SK-N-MC (cell line): ENCODE measurements at regions not wholly inside any gene's neighbourhood (a gene's known extent, or its start where the extent isn't known, plus 50 kb on each side); places are given as distances from the start of the nearest gene placed in this dataset.
A peak's percentile ranks its signal among the peaks of the same experiment; 100 is the strongest.

ENCODE experiments used
- DNase-seq: peaks from one replicate; pipeline ENCODE4 v3.0.0-alpha.2; 2011; ENCODE audit warnings: low read depth, low spot score
- H3K27ac ChIP-seq: fragments of 200-600 bp; sonication (generic); 2 replicates; pipeline ENCODE4 v1.5.1; 2016; ENCODE audit warnings: mixed run types
- H3K36me3 ChIP-seq: fragments of 200-600 bp; sonication (generic); 2 replicates; pipeline ENCODE4 v1.6.1; 2017; ENCODE audit warnings: antibody characterized with exemption, low read length, mixed read lengths; ENCODE audit not compliant: insufficient read depth
- H3K4me3 ChIP-seq: fragments of 200-600 bp; sonication (generic); 2 replicates; pipeline ENCODE4 v1.5.1; 2016
- H3K9ac ChIP-seq: fragments of 200-600 bp; sonication (generic); 2 replicates; pipeline ENCODE4 v1.8.0; 2017; ENCODE audit warnings: mixed run types, mixed read lengths; ENCODE audit not compliant: insufficient read length
- H3K9me3 ChIP-seq: fragments of 200-600 bp; sonication (generic); 2 replicates; pipeline ENCODE4 v1.6.1; 2017; ENCODE audit warnings: low read depth, mild to moderate bottlenecking, antibody characterized with exemption, low read length, moderate library complexity, mixed read lengths
- EZH2 ChIP-seq: fragments of 200-600 bp; sonication (generic); IDR thresholded peaks from one replicate; pipeline ENCODE4 v1.6.1; 2017; ENCODE audit warnings: antibody characterized with exemption
- FOXP2 ChIP-seq: optimal IDR thresholded peaks from 2 replicates; pipeline ENCODE3; 2011; ENCODE audit warnings: mild to moderate bottlenecking, moderate library complexity; ENCODE audit not compliant: insufficient read depth; ENCODE audit errors: extremely low read length, control extremely low read depth
- POLR2AphosphoS5 ChIP-seq: IDR thresholded peaks from 2 replicates; pipeline ENCODE4 v1.6.1; 2012; ENCODE audit warnings: mild to moderate bottlenecking, low read depth, low read length, borderline replicate concordance

- no peak overlapping the region for H3K27ac ChIP-seq
- H3K36me3 ChIP-seq, result no peaks in the 10 kb centered on the region
- no peaks in the 10 kb centered on the region for H3K9me3 ChIP-seq
- no peak overlapping the region for H3K4me3 ChIP-seq
- no peak for TF ChIP-seq FOXP2
- TF ChIP-seq POLR2AphosphoS5, result no peak
- no peak for TF ChIP-seq EZH2
- no peak overlapping the region for H3K9ac ChIP-seq
- DNase-seq, result no peak
Measured at GRCh38 chr14:30153717-30154116, 226.1 kb upstream of the PRKD1 start.

DNA sequence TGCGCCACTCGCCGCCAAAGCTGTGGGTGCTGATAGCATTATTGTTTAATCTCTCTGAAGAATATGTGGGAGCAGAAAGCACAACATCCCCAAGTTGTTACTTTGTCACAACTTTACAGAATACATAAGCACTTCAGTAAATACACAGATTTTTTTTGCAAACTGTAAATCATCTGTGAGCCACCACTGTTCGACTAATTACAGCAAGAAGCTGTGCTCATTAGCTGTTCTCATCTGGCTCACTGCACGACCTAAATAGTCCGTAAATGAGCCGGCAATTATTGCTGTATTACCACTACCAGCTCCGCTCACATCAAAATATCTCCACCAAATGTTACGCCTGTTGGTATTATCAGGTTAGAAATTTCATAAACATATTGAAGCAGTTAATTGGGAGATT lies 228.9 kb upstream of the PRKD1 start:
- Histone ChIP-seq H3K4me3 (no peak overlapping the region), H3K36me3 (no peaks in the 10 kb centered on the region), H3K9ac (no peak overlapping the region), H3K27ac (no peak overlapping the region), H3K9me3 (no peaks in the 10 kb centered on the region)
- no peak for TF ChIP-seq POLR2AphosphoS5
- TF ChIP-seq EZH2, result peak; percentile 74
- no peak for TF ChIP-seq FOXP2
- no peak for DNase-seq

DNA sequence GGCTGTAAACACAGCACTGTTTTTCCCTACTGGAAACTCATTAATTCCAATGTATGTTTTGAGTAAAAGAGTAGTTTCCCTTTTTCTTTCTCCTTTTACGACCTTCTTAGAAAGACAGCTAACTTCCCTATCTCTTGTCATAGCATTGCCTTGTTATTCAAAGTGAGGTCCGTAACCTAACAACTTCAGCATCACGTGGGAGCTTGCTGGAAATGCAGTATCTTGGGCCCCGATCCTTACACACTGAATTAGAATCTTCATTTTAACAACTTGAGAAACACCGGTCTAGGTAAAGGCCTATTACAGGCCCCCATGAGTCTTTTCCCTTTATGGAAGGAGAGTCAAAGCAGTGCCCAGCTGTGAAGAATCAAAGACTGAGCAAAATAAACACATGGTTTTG lies 230.7 kb upstream of the PRKD1 start:
- no peaks in the 10 kb centered on the region for H3K9me3 ChIP-seq
- H3K4me3 ChIP-seq, result no peak overlapping the region
- H3K36me3 ChIP-seq, result no peaks in the 10 kb centered on the region
- no peak overlapping the region for H3K9ac ChIP-seq
- no peak for TF ChIP-seq POLR2AphosphoS5
- TF ChIP-seq FOXP2, result no peak
- no peak for TF ChIP-seq EZH2
- H3K27ac ChIP-seq, result no peak overlapping the region
- no peak for DNase-seq

- TF ChIP-seq FOXP2 (no peak), POLR2AphosphoS5 (no peak), EZH2 (no peak)
- no peaks in the 10 kb centered on the region for H3K36me3 ChIP-seq
- DNase-seq, result no peak
Measured at GRCh38 chr14:30159374-30159773, 231.7 kb upstream of the PRKD1 start.

DNA sequence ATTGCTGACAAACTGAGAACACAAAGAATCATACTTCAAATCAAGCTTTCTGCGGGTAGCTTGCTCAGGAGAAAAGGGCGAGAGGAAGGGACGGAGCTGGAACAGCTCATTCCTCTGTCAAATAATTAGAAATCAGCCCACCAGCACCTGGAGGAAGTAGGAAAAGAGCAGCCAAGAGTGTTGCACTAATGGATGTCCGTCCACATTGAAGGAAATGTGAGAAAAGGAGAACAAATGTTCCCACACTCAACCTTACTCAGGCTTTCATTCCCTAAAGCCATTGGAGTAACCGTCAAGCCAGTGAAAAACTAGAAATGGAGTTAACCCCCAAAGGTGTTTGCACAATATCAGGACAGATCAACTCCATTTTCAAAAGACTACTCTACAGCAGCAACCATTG lies 233.0 kb upstream of the PRKD1 start:
- H3K27ac ChIP-seq, result no peak overlapping the region
- no peak overlapping the region for H3K4me3 ChIP-seq
- no peak overlapping the region for H3K9ac ChIP-seq
- no peak for DNase-seq
- H3K36me3 ChIP-seq, result no peaks in the 10 kb centered on the region
- no peaks in the 10 kb centered on the region for H3K9me3 ChIP-seq
- TF ChIP-seq POLR2AphosphoS5, result no peak
- TF ChIP-seq FOXP2, result no peak
- TF ChIP-seq EZH2, result no peak

More at GRCh38 chr14:30159374-30159773, 231.7 kb upstream of the PRKD1 start:
- H3K9me3 ChIP-seq, result no peaks in the 10 kb centered on the region
- no peak overlapping the region for H3K9ac ChIP-seq
- no peak overlapping the region for H3K27ac ChIP-seq
- no peak overlapping the region for H3K4me3 ChIP-seq

DNA sequence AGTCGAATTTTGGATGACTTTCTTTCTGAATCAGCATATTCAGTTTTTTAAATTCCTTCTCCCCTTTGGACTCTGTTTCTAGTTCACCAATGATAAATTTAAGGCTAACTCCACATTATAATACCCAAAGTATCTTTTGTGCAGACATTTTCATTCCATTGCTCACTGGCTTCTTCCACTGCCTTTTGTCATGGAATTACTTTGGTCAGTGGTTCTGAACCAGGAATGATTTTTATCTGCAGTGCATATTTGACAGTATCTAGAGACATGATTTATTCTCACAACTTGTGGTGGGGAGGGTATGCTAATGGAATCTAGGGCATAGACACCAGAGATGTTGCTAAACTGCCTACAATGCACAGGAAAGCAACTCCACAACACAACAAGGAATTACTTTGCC lies 234.4 kb upstream of the PRKD1 start:
- no peaks in the 10 kb centered on the region for H3K9me3 ChIP-seq
- H3K36me3 ChIP-seq, result no peaks in the 10 kb centered on the region
- H3K27ac ChIP-seq, result no peak overlapping the region
- no peak overlapping the region for H3K4me3 ChIP-seq
- no peak overlapping the region for H3K9ac ChIP-seq
- no peak for TF ChIP-seq EZH2
- no peak for TF ChIP-seq POLR2AphosphoS5
- TF ChIP-seq FOXP2, result no peak
- no peak for DNase-seq

DNA sequence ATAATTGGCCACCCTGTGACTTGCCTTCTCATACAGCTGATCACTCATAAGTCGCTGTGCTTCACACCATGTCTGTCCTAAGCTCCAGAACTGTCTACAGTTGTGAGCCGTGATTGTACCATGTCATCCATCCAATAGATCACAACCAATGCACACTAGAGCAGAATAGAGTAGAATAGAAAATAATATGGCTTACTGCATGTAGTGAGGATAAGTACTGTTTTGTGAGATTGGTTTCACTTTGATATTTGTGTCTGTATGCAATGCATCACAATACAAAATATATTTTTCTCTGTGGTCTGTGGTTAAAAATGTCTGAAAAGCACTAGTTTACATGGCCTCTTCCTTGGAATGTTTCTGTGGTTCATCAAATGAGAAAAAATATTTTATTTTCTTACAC lies 237.6 kb upstream of the PRKD1 start:
- Histone ChIP-seq H3K27ac (no peak overlapping the region), H3K9ac (no peak overlapping the region), H3K4me3 (no peak overlapping the region), H3K9me3 (no peaks in the 10 kb centered on the region), H3K36me3 (no peaks in the 10 kb centered on the region)
- no peak for DNase-seq
- TF ChIP-seq EZH2, result no peak
- no peak for TF ChIP-seq FOXP2
- TF ChIP-seq POLR2AphosphoS5, result no peak

- no peak for TF ChIP-seq FOXP2
- no peak for TF ChIP-seq POLR2AphosphoS5
- no peak for TF ChIP-seq EZH2
- no peak overlapping the region for H3K27ac ChIP-seq
- H3K9me3 ChIP-seq, result no peaks in the 10 kb centered on the region
- DNase-seq, result no peak
- H3K36me3 ChIP-seq, result no peaks in the 10 kb centered on the region
- no peak overlapping the region for H3K9ac ChIP-seq
- H3K4me3 ChIP-seq, result no peak overlapping the region
Measured at GRCh38 chr14:30177781-30178180, 250.1 kb upstream of the PRKD1 start.

- DNase-seq, result no peak
- Histone ChIP-seq H3K36me3 (no peaks in the 10 kb centered on the region), H3K9ac (no peak overlapping the region), H3K27ac (no peak overlapping the region), H3K9me3 (no peaks in the 10 kb centered on the region), H3K4me3 (no peak overlapping the region)
- no peak for TF ChIP-seq EZH2
- no peak for TF ChIP-seq FOXP2
- TF ChIP-seq POLR2AphosphoS5, result no peak
Measured at GRCh38 chr14:30179381-30180130, 251.9 kb upstream of the PRKD1 start.
